HG03159 (cell line): ENCODE measurements at regions not wholly inside any gene's neighbourhood (a gene's known extent, or its start where the extent isn't known, plus 50 kb on each side); places are given as distances from the start of the nearest gene placed in this dataset.
"Not testable (repeated sequence)": the region's sequence is repeated elsewhere in the genome, so short reads cannot be mapped to it uniquely, and the experiment has no call there.

ENCODE experiments used
- ATAC-seq: cut with Tn5 transposase; IDR thresholded peaks from one replicate; pipeline ENCODE4 v1.9.1; 2021; ENCODE audit warnings: mild to moderate bottlenecking, moderate library complexity; ENCODE audit not compliant: unreplicated experiment

GRCh38 chr10:9230625-9231024 lies 1176.1 kb downstream of the GATA3 start:
- ATAC-seq: no peak

GRCh38 chr10:9234191-9234590 lies 1179.7 kb downstream of the GATA3 start:
- no peak for ATAC-seq

- no peak for ATAC-seq
These were observed 1183.6 kb downstream of the GATA3 start for GRCh38 chr10:9238041-9238440.

GRCh38 chr10:9239298-9239697 lies 1184.8 kb downstream of the GATA3 start:
- no peak for ATAC-seq

- no peak for ATAC-seq
These were observed 1189.5 kb downstream of the GATA3 start for GRCh38 chr10:9243941-9244411.

- ATAC-seq: no peak
These were observed 1190.4 kb downstream of the GATA3 start for GRCh38 chr10:9244864-9245263.

- no peak for ATAC-seq
These were observed 1198.6 kb downstream of the GATA3 start for GRCh38 chr10:9253121-9253520.

GRCh38 chr10:9254353-9254752 lies 1199.9 kb downstream of the GATA3 start:
- ATAC-seq: no peak

- no peak for ATAC-seq
These were observed 1206.2 kb downstream of the GATA3 start for GRCh38 chr10:9260690-9261089.

GRCh38 chr10:9262770-9263169 lies 1208.3 kb downstream of the GATA3 start:
- no peak for ATAC-seq

GRCh38 chr10:9268176-9268575 lies 1213.7 kb downstream of the GATA3 start:
- ATAC-seq: no peak

- ATAC-seq: not testable (repeated sequence)
These were observed 1218.8 kb downstream of the GATA3 start for GRCh38 chr10:9273126-9273833.

GRCh38 chr10:9274206-9274755 lies 1219.8 kb downstream of the GATA3 start:
- no peak for ATAC-seq

GRCh38 chr10:9275861-9276260 lies 1221.4 kb downstream of the GATA3 start:
- ATAC-seq: no peak

- no peak for ATAC-seq
These were observed 1231.2 kb downstream of the GATA3 start for GRCh38 chr10:9285690-9286089.

- ATAC-seq: no peak
These were observed 1235.3 kb downstream of the GATA3 start for GRCh38 chr10:9289811-9290210.

GRCh38 chr10:9291081-9291480 lies 1236.6 kb downstream of the GATA3 start:
- ATAC-seq: no peak

GRCh38 chr10:9294132-9294663 lies 1239.7 kb downstream of the GATA3 start:
- ATAC-seq: peak; percentile 28

GRCh38 chr10:9294865-9295264 lies 1240.4 kb downstream of the GATA3 start:
- peak; percentile 86 for ATAC-seq

GRCh38 chr10:9296190-9296589 lies 1241.7 kb downstream of the GATA3 start:
- ATAC-seq: no peak

GRCh38 chr10:9297580-9297979 lies 1243.1 kb downstream of the GATA3 start:
- ATAC-seq: no peak

- no peak for ATAC-seq
These were observed 1245.5 kb downstream of the GATA3 start for GRCh38 chr10:9299966-9300365.
